Daoy (cell line): ENCODE measurements at regions not wholly inside any gene's neighbourhood (a gene's known extent, or its start where the extent isn't known, plus 50 kb on each side); places are given as distances from the start of the nearest gene placed in this dataset.

Experiments
- DNase-seq: peaks from one replicate; pipeline ENCODE4 v3.0.0-alpha.2; 2015; ENCODE audit warnings: low read depth

GRCh38 chr2:146147448-146148012, 1627.6 kb upstream of the ZEB2 start:
- DNase-seq, result no peak

- no peak for DNase-seq
These were observed 1624.1 kb upstream of the ZEB2 start for GRCh38 chr2:146143971-146144370.

DNA sequence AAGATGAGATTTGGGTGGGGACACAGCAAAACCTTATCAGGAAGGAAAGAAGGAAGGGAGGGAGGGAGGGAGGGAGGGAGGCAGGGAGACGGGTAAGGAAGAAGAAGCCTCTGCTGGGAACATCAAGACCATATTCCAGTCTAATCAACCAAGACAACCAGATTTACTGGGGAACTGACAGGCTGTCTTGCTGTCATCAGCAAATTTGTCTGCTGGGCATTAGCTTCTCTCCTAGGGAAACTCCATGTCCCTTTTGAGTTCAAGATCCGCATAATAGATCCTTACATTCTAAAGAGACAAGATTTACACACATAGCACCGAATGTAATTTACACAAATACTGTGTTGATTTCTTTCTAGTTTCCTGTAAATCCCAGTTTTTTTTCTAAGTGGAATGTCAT, 1618.9 kb upstream of the ZEB2 start:
- DNase-seq, result no peak

- DNase-seq, result no peak
These were observed 1615.3 kb upstream of the ZEB2 start for GRCh38 chr2:146135245-146135644.

GRCh38 chr2:146131785-146132184, 1611.9 kb upstream of the ZEB2 start:
- no peak for DNase-seq

GRCh38 chr2:146131048-146131447, 1611.1 kb upstream of the ZEB2 start:
- DNase-seq, result no peak

DNA sequence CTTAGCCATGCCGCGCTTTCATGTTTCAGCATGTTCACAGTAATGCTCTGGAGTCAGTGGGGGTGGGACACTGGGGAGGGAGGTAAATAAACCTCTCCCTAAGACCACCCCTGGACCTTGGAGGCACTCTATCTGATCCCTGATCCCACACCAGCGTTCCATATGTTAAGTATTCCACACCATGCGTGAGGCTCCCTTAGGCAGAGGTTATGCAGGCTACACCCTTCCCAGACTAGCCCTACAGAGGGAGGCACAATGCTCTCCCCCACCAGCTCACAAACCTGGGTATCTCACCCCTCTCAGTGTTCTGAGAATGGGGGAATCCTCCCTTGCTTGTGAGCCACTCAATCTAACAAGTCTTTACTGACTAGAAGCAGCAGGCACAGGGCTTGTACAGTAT, 1610.4 kb upstream of the ZEB2 start:
- DNase-seq, result no peak

GRCh38 chr2:146129231-146129630, 1609.3 kb upstream of the ZEB2 start:
- DNase-seq, result no peak

- DNase-seq, result no peak
These were observed 1608.3 kb upstream of the ZEB2 start for GRCh38 chr2:146128216-146128615.

DNA sequence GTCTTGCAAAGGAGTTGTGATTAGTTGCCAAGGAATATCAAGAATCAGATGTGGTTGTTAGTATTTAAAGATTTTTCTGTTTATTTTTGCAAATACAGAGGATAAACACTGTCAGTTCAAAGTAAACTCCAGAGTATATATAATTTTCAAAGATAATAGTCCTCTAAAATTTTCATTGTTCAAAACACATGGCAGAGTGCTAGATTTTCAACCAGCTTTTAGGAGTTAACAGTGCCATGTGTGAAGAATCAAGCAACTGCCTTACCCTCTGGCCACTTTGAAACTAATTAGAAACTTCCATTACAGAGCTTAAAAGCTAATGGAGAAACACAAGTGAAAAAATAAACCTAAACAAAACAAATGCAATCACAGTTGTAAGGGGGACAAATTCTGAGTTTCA, 1605.6 kb upstream of the ZEB2 start:
- no peak for DNase-seq

- no peak for DNase-seq
These were observed 1604.8 kb upstream of the ZEB2 start for GRCh38 chr2:146124741-146125140.

GRCh38 chr2:146123714-146124113, 1603.8 kb upstream of the ZEB2 start:
- no peak for DNase-seq

- no peak for DNase-seq
These were observed 1603.3 kb upstream of the ZEB2 start for GRCh38 chr2:146123256-146123655.

DNA sequence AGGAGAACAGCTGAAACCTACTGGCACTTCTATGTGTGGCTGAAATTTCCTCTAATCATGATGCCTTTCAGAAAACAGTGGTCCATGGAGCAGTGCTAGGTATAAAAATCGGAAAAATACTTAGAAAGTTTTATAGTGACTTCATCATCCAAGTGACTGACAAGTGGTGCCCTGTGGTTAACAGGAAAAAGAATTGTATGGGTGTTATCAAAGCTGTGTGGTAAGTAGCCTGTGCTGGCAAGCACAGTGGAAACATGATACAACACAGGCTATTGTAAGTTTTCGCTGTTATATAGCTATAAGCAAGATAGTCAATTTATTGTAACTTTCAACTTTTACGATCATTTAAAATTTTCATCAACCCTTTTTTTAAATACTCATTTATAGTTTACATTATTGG, 1599.7 kb upstream of the ZEB2 start:
- no peak for DNase-seq

DNA sequence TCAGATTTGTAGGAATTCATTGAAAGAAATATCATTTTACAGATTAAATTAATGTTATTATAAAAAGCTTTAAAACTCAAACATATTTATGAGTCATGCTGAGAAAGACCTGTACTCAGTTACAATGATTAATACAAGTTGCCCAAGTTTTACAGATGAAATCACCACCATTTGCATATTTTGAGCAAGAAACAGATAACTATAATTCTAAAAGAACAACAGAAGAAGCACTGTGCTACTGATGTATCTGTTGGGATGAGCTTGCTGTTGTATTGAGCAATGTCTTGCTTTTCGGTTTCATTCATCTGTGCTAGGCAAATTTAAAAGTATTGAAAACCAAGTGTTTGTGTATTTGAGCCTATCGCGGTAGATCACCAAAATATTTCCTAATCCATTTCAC, 1589.1 kb upstream of the ZEB2 start:
- no peak for DNase-seq

- no peak for DNase-seq
These were observed 1574.3 kb upstream of the ZEB2 start for GRCh38 chr2:146094185-146094584.

DNA sequence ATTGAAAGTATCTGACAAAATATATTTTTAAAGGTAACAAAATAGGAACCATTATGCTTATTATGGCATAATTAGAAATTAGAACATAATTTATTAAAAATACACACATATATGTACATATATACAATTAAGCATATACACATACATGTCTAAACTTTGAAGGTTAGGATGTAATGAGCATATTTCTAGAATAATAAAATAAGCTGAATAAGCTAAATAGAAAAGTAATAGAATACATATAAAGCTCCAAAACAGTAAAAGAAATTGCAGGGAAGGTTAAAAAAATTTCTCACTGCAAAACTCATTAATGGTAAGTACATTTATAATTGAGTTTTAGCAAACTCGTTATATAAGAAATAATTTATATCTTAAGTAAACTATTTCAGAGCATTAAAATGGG, 1561.5 kb upstream of the ZEB2 start:
- DNase-seq, result no peak

DNA sequence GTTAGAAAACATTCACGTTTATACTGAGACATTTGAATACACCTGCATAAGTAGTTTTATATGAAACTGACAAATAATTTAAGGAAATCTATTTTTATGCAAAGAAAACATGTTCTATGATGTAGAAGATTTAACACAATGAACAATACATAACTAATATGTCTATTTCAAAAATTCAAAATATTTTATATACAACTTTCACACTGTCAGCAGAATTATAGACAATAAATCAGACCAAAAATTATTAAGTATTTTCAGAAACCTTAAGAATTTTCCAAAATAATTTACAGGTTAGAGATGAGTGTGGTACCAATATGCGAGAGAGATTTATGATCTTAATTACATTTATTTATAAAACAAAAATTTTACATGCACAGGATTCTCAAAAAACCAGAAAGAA, 1561.0 kb upstream of the ZEB2 start:
- no peak for DNase-seq

GRCh38 chr2:146079216-146079615, 1559.3 kb upstream of the ZEB2 start:
- DNase-seq, result no peak

DNA sequence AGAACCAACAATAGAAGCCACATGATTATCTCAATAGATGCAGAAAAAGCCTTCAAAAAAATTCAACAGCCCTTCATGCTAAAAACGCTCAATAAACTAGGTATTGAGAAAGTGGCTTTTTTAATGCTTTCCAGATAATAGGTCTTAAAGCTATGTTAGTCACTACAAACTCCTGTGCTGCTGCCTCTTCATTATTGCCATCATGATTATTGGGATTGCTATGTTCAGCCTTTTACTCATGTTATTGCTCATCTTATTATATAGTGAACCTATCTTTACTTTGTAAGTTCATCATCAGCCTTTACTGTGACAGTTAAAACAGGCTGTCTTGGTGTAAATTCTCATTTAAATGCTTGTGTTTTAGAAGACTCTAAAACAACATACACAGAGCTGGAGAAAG, 1557.2 kb upstream of the ZEB2 start:
- no peak for DNase-seq

DNA sequence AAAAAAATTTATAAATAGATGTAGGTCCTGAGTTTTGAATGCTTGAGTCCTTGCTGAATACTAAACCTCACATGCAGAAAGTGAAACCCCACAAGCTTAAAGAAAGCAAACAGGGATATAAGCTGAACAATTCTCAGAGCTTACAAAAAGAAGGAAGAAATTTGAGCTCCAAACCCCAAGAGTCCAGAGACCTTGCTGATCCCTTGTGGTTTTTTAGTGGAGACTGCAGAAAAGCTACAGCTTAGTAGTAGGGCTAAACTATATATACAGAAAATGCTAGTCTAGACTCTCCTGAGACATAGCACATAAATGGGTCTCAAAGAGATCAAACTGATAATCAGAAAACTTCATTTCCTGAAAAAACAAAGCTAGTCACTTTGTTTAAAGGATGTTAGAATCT, 1548.1 kb upstream of the ZEB2 start:
- DNase-seq, result no peak

GRCh38 chr2:146048141-146048540, 1528.2 kb upstream of the ZEB2 start:
- DNase-seq, result no peak

- no peak for DNase-seq
These were observed 1521.5 kb upstream of the ZEB2 start for GRCh38 chr2:146041274-146041910.

GRCh38 chr2:146040051-146040450, 1520.1 kb upstream of the ZEB2 start:
- no peak for DNase-seq
